ENCODE measurements at regions not wholly inside any gene's neighbourhood (a gene's known extent, or its start where the extent isn't known, plus 50 kb on each side); places are given as distances from the start of the nearest gene placed in this dataset.

GRCh38 chr6:100112855-100113508, 119.0 kb upstream of the MCHR2 start:
- Histone ChIP-seq H3K27me3 (peaks cover 0 to 2% (median 0%) of the 10 kb centered on the region in 4 donors), H3K4me3 (no peak overlapping the region), H3K27ac (replicated peaks in 1 of 4) (no peak overlapping the region), H3K9me3 (no peaks in the 10 kb centered on the region), H3K4me1 (no peaks in the 10 kb centered on the region), H3K36me3 (no peaks in the 10 kb centered on the region)
- WGBS, result 67% methylated on average over 8 of the region's 8 CpGs
- no peak for DNase-seq (ENCODE audit: extremely low spot score)
- TF ChIP-seq POLR2AphosphoS5 (IDR thresholded peaks at IDR 0.05) (no peak), POLR2A (IDR thresholded peaks at IDR 0.05; ENCODE audit: low read depth) (no peak)
- intact Hi-C loops (cut with DNase I), result no loop called here

DNA sequence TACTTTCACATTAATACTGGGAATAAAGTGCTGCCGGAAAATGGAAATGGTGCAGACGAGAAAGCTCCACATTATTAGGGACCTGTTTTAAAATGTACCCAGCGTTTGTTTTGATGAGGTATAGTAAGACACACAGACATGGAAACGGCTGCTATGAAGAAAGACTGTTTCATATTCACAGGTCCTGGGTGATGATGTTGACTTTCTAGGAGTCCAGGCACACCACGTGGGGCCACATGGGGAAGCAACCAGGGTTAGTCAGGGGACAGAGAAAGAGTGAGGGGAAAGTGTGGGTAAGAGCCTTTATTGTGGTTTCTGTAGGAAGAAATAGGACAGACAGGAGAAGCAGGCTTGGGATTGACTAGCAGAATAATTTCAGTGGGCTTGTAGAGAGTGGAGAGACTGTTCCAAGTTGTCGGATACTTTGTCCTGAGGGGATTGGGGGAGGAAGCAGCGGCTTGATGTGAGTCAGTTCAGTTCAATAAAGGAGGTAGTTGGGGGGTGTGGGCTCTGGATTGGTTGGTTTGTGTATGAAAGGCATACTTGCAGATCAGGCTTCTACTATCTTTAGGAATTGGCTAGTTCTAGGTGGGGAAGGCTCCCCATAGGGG, 112.0 kb upstream of the MCHR2 start:
- TF ChIP-seq, protein P1, sequence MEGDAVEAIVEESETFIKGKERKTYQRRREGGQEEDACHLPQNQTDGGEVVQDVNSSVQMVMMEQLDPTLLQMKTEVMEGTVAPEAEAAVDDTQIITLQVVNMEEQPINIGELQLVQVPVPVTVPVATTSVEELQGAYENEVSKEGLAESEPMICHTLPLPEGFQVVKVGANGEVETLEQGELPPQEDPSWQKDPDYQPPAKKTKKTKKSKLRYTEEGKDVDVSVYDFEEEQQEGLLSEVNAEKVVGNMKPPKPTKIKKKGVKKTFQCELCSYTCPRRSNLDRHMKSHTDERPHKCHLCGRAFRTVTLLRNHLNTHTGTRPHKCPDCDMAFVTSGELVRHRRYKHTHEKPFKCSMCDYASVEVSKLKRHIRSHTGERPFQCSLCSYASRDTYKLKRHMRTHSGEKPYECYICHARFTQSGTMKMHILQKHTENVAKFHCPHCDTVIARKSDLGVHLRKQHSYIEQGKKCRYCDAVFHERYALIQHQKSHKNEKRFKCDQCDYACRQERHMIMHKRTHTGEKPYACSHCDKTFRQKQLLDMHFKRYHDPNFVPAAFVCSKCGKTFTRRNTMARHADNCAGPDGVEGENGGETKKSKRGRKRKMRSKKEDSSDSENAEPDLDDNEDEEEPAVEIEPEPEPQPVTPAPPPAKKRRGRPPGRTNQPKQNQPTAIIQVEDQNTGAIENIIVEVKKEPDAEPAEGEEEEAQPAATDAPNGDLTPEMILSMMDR (IDR thresholded peaks at IDR 0.05), result no peak
- TF ChIP-seq EP300 (IDR thresholded peaks at IDR 0.05) (no peak), POLR2AphosphoS5 (IDR thresholded peaks at IDR 0.05) (no peak), POLR2A (IDR thresholded peaks at IDR 0.05; ENCODE audit: low read depth) (no peak)
- Histone ChIP-seq H3K9me3 (no peaks in the 10 kb centered on the region), H3K27ac (replicated peaks in 1 of 4) (no peak overlapping the region), H3K4me3 (no peak overlapping the region), H3K4me1 (no peaks in the 10 kb centered on the region), H3K27me3 (peaks cover 0 to 8% (median 0%) of the 10 kb centered on the region in 4 donors), H3K36me3 (no peaks in the 10 kb centered on the region)
- WGBS, result 57% methylated on average over 7 of the region's 7 CpGs
- intact Hi-C loops (cut with DNase I), result no loop called here
- DNase-seq (ENCODE audit: extremely low spot score), result no peak

DNA sequence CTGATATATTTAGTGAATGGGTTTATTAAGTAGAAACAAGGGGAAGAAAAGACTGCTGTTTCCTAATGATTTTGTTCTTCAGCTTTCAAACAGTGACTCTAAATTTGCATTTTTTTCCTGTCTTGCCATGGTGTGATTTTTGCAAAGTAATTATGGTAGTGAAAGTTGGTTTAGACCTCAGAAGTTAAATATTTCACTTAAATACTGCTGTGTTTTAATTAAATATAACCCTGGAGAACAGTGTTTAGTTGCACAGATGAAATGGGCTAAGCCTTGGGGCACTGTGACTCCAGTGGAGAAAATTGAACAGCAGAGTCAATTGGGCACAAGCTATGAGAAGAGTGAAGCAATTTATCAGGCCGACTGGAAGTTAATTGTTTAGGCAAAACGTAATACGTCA, 111.1 kb upstream of the MCHR2 start:
- TF ChIP-seq, protein P1 (IDR thresholded peaks at IDR 0.05), result no peak
- no peak for TF ChIP-seq POLR2A (IDR thresholded peaks at IDR 0.05; ENCODE audit: low read depth)
- TF ChIP-seq EP300 (IDR thresholded peaks at IDR 0.05), result no peak
- TF ChIP-seq POLR2AphosphoS5 (IDR thresholded peaks at IDR 0.05), result no peak
- DNase-seq (ENCODE audit: extremely low spot score), result no peak
- no peak overlapping the region for H3K27ac ChIP-seq (replicated peaks in 1 of 4)
- H3K9me3 ChIP-seq, result no peaks in the 10 kb centered on the region
- WGBS, result 69% methylated on average over 3 of the region's 3 CpGs
- H3K27me3 ChIP-seq, result peaks cover 0 to 8% (median 0%) of the 10 kb centered on the region in 4 donors
- intact Hi-C loops (cut with DNase I), result no loop called here
- H3K4me1 ChIP-seq, result no peaks in the 10 kb centered on the region
- H3K36me3 ChIP-seq, result no peaks in the 10 kb centered on the region
- no peak overlapping the region for H3K4me3 ChIP-seq

DNA sequence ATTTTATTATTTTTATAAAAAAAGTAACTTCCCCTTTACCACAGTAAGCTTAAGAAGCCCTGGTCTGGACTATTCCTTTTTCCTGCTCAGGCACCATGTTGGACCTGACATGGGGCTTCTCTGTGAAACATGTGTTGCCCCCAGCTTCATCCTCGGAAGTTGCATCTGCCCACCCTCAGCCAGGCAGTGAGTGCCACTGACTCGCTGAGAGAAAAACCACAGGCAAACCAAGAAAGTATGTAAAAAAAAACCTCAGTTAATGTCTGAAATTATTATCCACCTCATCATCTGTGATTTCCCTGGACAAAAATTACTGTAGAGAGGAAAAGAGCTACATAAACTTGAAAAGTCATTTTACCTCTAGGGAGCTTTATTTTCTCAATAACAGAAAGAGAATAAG, 109.9 kb upstream of the MCHR2 start:
- TF ChIP-seq POLR2A (IDR thresholded peaks at IDR 0.05; ENCODE audit: low read depth), result no peak

GRCh38 chr6:100103194-100103593, 109.2 kb upstream of the MCHR2 start:
- 83% methylated on average over 3 of the region's 3 CpGs for WGBS
- H3K36me3 ChIP-seq, result no peaks in the 10 kb centered on the region
- H3K27me3 ChIP-seq, result peaks cover 0 to 10% (median 0%) of the 10 kb centered on the region in 4 donors
- no peaks in the 10 kb centered on the region for H3K9me3 ChIP-seq
- no peak overlapping the region for H3K4me3 ChIP-seq
- TF ChIP-seq EP300 (IDR thresholded peaks at IDR 0.05) (no peak), POLR2A (IDR thresholded peaks at IDR 0.05; ENCODE audit: low read depth) (no peak), POLR2AphosphoS5 (IDR thresholded peaks at IDR 0.05) (no peak)
- TF ChIP-seq, protein P1 (IDR thresholded peaks at IDR 0.05), result no peak
- intact Hi-C loops (cut with DNase I), result loop anchor here (5.0 kb wide), 1 partner anchor 236 kb away; no protein-coding TSS in a partner anchor
- H3K4me1 ChIP-seq, result no peaks in the 10 kb centered on the region
- no peak overlapping the region for H3K27ac ChIP-seq (replicated peaks in 1 of 4)
- no peak for DNase-seq (ENCODE audit: extremely low spot score)

More for the DNA sequence above, 109.9 kb upstream of the MCHR2 start:
- Histone ChIP-seq H3K27me3 (peaks cover 0 to 8% (median 0%) of the 10 kb centered on the region in 4 donors), H3K9me3 (no peaks in the 10 kb centered on the region), H3K4me1 (no peaks in the 10 kb centered on the region), H3K4me3 (no peak overlapping the region), H3K27ac (replicated peaks in 1 of 4) (no peak overlapping the region), H3K36me3 (no peaks in the 10 kb centered on the region)
- 80% methylated on average over 2 of the region's 2 CpGs for WGBS
- intact Hi-C loops (cut with DNase I), result loop anchor here (5.0 kb wide), 1 partner anchor 237 kb away; no protein-coding TSS in a partner anchor
- no peak for DNase-seq (ENCODE audit: extremely low spot score)

All from esophagus muscularis mucosa (tissue), 4 donors.